Adrenal gland (tissue), 5 donors: ENCODE measurements at regions not wholly inside any gene's neighbourhood (a gene's known extent, or its start where the extent isn't known, plus 50 kb on each side); places are given as distances from the start of the nearest gene placed in this dataset.

ENCODE experiments used
- CTCF ChIP-seq, 6 experiments: fragments of 450-650 bp in 4 of 6; fragments of 200-600 bp in 2 of 6; sonication (generic) in 1 of 6; IDR thresholded peaks; 1 replicate in 5 of 6; 2 replicates in 1 of 6; pipeline versions ENCODE4 v1.5.1 to v1.8.0; 2016 to 2021; ENCODE audit warnings: antibody characterized with exemption in 6 of 6, mild to moderate bottlenecking in 2 of 6, moderate library complexity in 1 of 6
- POLR2A ChIP-seq, 2 donors: fragments of 450-650 bp; IDR thresholded peaks; one replicate each; pipeline ENCODE4 v1.6.1; 2017; ENCODE audit warnings: antibody characterized with exemption in 2 of 2, mild to moderate bottlenecking in 2 of 2, moderate library complexity in 1 of 2
- donor health status: DM: no; HTN: no; CAD: no.

- no peak for TF ChIP-seq POLR2A (IDR thresholded peaks at IDR 0.05)
- TF ChIP-seq CTCF (IDR thresholded peaks at IDR 0.05) = no peak
These were observed 164.8 kb upstream of the NDN start for GRCh38 chr15:23851921-23852320.
